HL-60 (cell line): ENCODE measurements at regions not wholly inside any gene's neighbourhood (a gene's known extent, or its start where the extent isn't known, plus 50 kb on each side); places are given as distances from the start of the nearest gene placed in this dataset.
"Not testable (repeated sequence)": the region's sequence is repeated elsewhere in the genome, so short reads cannot be mapped to it uniquely, and the experiment has no call there.

Source experiments
- CTCF ChIP-seq: IDR thresholded peaks from one replicate; pipeline ENCODE4 v1.5.1; 2011; ENCODE audit warnings: low read length, control low read depth, inconsistent platforms; ENCODE audit not compliant: insufficient read depth
- GABPA ChIP-seq: IDR thresholded peaks from 2 replicates; pipeline ENCODE4 v1.6.1; 2012; ENCODE audit warnings: low read depth
- POLR2AphosphoS5 ChIP-seq: IDR thresholded peaks from 2 replicates; pipeline ENCODE4 v1.6.1; 2012; ENCODE audit warnings: low read depth
- SPI1 ChIP-seq: IDR thresholded peaks from 2 replicates; pipeline ENCODE4 v1.6.1; 2012; ENCODE audit warnings: low read depth, mild to moderate bottlenecking, borderline replicate concordance

- not testable (repeated sequence) for TF ChIP-seq GABPA, CTCF, POLR2AphosphoS5, SPI1
Observed at GRCh38 chr2:193025556-193025955, 830.8 kb upstream of the TMEFF2 start.
